Small intestine (tissue), 7 donors: ENCODE measurements at regions not wholly inside any gene's neighbourhood (a gene's known extent, or its start where the extent isn't known, plus 50 kb on each side); places are given as distances from the start of the nearest gene placed in this dataset.

ENCODE experiments used
- DNase-seq, 2 donors: peaks; one replicate each; pipeline versions ENCODE4 v3.0.0 to v3.0.0-alpha.2; 2013
- FAIRE-seq: peaks from 2 replicates; lab custom pipeline; 2012; peaks lifted over from hg19 to GRCh38; lab: Jason Lieb, UNC
- H3K27ac ChIP-seq, 3 donors: one replicate each; pipeline ENCODE4 v1.5.1; 2013; ENCODE audit warnings: low read length in 2 of 3, mild to moderate bottlenecking in 2 of 3, control low read depth in 1 of 3, inconsistent platforms in 1 of 3, low read depth in 1 of 3, moderate library complexity in 1 of 3
- H3K27me3 ChIP-seq, 3 donors: one replicate each; pipeline ENCODE4 v1.6.1; 2013; ENCODE audit warnings: low read length in 3 of 3, inconsistent platforms in 1 of 3; ENCODE audit not compliant: control insufficient read depth in 3 of 3, insufficient read depth in 3 of 3
- H3K36me3 ChIP-seq, 3 donors: one replicate each; pipeline ENCODE4 v1.6.1; 2013; ENCODE audit warnings: low read length in 3 of 3, inconsistent platforms in 1 of 3, low read depth in 1 of 3, mild to moderate bottlenecking in 1 of 3, moderate library complexity in 1 of 3; ENCODE audit not compliant: control insufficient read depth in 3 of 3, insufficient read depth in 2 of 3
- H3K4me1 ChIP-seq, 3 donors: one replicate each; pipeline ENCODE4 v1.6.1; 2013; ENCODE audit warnings: low read length in 2 of 3, inconsistent platforms in 1 of 3, low read depth in 1 of 3, mild to moderate bottlenecking in 1 of 3, moderate library complexity in 1 of 3; ENCODE audit not compliant: control insufficient read depth in 3 of 3, insufficient read depth in 2 of 3
- H3K4me3 ChIP-seq, 3 donors: one replicate each; pipeline ENCODE4 v1.5.1; 2013; ENCODE audit warnings: low read length in 3 of 3, control low read depth in 1 of 3, inconsistent platforms in 1 of 3, low read depth in 1 of 3, mild to moderate bottlenecking in 1 of 3, moderate library complexity in 1 of 3
- H3K9me3 ChIP-seq, 2 donors: one replicate each; pipeline ENCODE4 v1.6.1; 2013; ENCODE audit warnings: low read depth in 1 of 2, low read length in 1 of 2; ENCODE audit not compliant: control insufficient read depth in 2 of 2, insufficient read depth in 1 of 2
- WGBS, 3 donors: extraction: QIAGEN DNeasy Blood & Tissue Kit; methylation state at CpG; one replicate each; pipeline ENCODE4 v1.1.7; 2013; 5-methylcytosine and 5-hydroxymethylcytosine counted together
- donor health status: healthy with polysubstance abuse.
- donor health status: control.
- donor health status: control.
- donor health status: Bipolar disorder and iron deficiency.
- donor health status: healthy.

GRCh38 chr1:216827251-216827650 is 104.0 kb upstream of the ESRRG start:
- H3K9me3 ChIP-seq, result no peaks in the 10 kb centered on the region
- no peak for DNase-seq
- peak overlapping the region in 1 of 3 donors; percentile 48 for H3K27ac ChIP-seq
- H3K27me3 ChIP-seq, result no peaks in the 10 kb centered on the region
- FAIRE-seq, result no peak
- peaks cover 0 to 34% (median 0%) of the 10 kb centered on the region in 3 donors for H3K4me1 ChIP-seq
- H3K36me3 ChIP-seq, result peaks cover 0 to 2% (median 0%) of the 10 kb centered on the region in 3 donors
- 37 to 88% (median 72%) methylated on average over 2 of the region's 2 CpGs for WGBS, 3 donors
- H3K4me3 ChIP-seq, result no peak overlapping the region

GRCh38 chr1:216826646-216827045 is 103.4 kb upstream of the ESRRG start:
- no peak for FAIRE-seq

GRCh38 chr1:216826214-216826613 is 103.0 kb upstream of the ESRRG start:
- Histone ChIP-seq H3K4me1 (peaks cover 0 to 34% (median 0%) of the 10 kb centered on the region in 3 donors), H3K36me3 (peaks cover 0 to 2% (median 0%) of the 10 kb centered on the region in 3 donors), H3K4me3 (no peak overlapping the region), H3K9me3 (no peaks in the 10 kb centered on the region), H3K27ac (peak overlapping the region in 1 of 3 donors; percentile 71), H3K27me3 (no peaks in the 10 kb centered on the region)
- 16 to 62% (median 32%) methylated on average over 4 of the region's 4 CpGs for WGBS, 3 donors
- FAIRE-seq (peak; percentile 81), DNase-seq (peak; percentile 63 to 90)

More at GRCh38 chr1:216826646-216827045, 103.4 kb upstream of the ESRRG start:
- peak overlapping the region in 1 of 3 donors; percentile 71 for H3K27ac ChIP-seq
- no peak overlapping the region for H3K4me3 ChIP-seq
- peaks cover 0 to 2% (median 0%) of the 10 kb centered on the region in 3 donors for H3K36me3 ChIP-seq
- no peaks in the 10 kb centered on the region for H3K9me3 ChIP-seq
- peak; percentile 80 to 84 for DNase-seq
- H3K4me1 ChIP-seq, result peaks cover 0 to 34% (median 0%) of the 10 kb centered on the region in 3 donors
- no peaks in the 10 kb centered on the region for H3K27me3 ChIP-seq
- WGBS, 3 donors, result 12 to 53% (median 19%) methylated on average over 2 of the region's 2 CpGs

GRCh38 chr1:216825557-216825956 is 102.3 kb upstream of the ESRRG start:
- peaks cover 0 to 2% (median 0%) of the 10 kb centered on the region in 3 donors for H3K36me3 ChIP-seq
- no peak for FAIRE-seq
- no peak for DNase-seq
- H3K27me3 ChIP-seq, result no peaks in the 10 kb centered on the region
- no peak overlapping the region for H3K4me3 ChIP-seq
- no peaks in the 10 kb centered on the region for H3K9me3 ChIP-seq
- peaks cover 0 to 37% (median 1%) of the 10 kb centered on the region in 3 donors for H3K4me1 ChIP-seq
- 44 to 76% (median 48%) methylated on average over 2 of the region's 2 CpGs for WGBS, 3 donors
- peak overlapping the region in 1 of 3 donors; percentile 71 for H3K27ac ChIP-seq

GRCh38 chr1:216824511-216824910 is 101.3 kb upstream of the ESRRG start:
- Histone ChIP-seq H3K4me1 (peaks cover 0 to 35% (median 1%) of the 10 kb centered on the region in 3 donors), H3K27ac (no peak overlapping the region), H3K4me3 (no peak overlapping the region), H3K36me3 (no peaks in the 10 kb centered on the region), H3K9me3 (no peaks in the 10 kb centered on the region), H3K27me3 (no peaks in the 10 kb centered on the region)
- 91 to 93% (median 91%) methylated on average over 3 of the region's 3 CpGs for WGBS, 3 donors
- FAIRE-seq, result no peak
- DNase-seq, result no peak

- peak in 1 of 2 donors; percentile 39 for DNase-seq
- Histone ChIP-seq H3K4me3 (no peak overlapping the region), H3K27me3 (no peaks in the 10 kb centered on the region), H3K36me3 (no peaks in the 10 kb centered on the region), H3K9me3 (no peaks in the 10 kb centered on the region), H3K4me1 (peaks cover 0 to 35% (median 1%) of the 10 kb centered on the region in 3 donors), H3K27ac (no peak overlapping the region)
- no peak for FAIRE-seq
- WGBS, 3 donors, result 51 to 70% (median 52%) methylated on average over 2 of the region's 2 CpGs
Observed at GRCh38 chr1:216823731-216824130, 100.5 kb upstream of the ESRRG start.

- FAIRE-seq, result no peak
- DNase-seq, result no peak
- H3K36me3 ChIP-seq, result no peaks in the 10 kb centered on the region
Observed at GRCh38 chr1:216822480-216822879, 99.3 kb upstream of the ESRRG start.

GRCh38 chr1:216820345-216820744 is 97.1 kb upstream of the ESRRG start:
- Histone ChIP-seq H3K27me3 (no peaks in the 10 kb centered on the region), H3K9me3 (no peaks in the 10 kb centered on the region), H3K27ac (no peak overlapping the region), H3K4me1 (peaks cover 0 to 35% (median 6%) of the 10 kb centered on the region in 3 donors), H3K36me3 (no peaks in the 10 kb centered on the region), H3K4me3 (no peak overlapping the region)
- 13 to 39% (median 19%) methylated on average over 3 of the region's 3 CpGs for WGBS, 3 donors
- DNase-seq, result peak in 1 of 2 donors; percentile 41
- no peak for FAIRE-seq

More at GRCh38 chr1:216822480-216822879, 99.3 kb upstream of the ESRRG start:
- Histone ChIP-seq H3K27me3 (no peaks in the 10 kb centered on the region), H3K9me3 (no peaks in the 10 kb centered on the region), H3K4me3 (no peak overlapping the region), H3K27ac (no peak overlapping the region), H3K4me1 (peaks cover 0 to 35% (median 1%) of the 10 kb centered on the region in 3 donors)

GRCh38 chr1:216818284-216818683 is 95.1 kb upstream of the ESRRG start:
- FAIRE-seq (no peak), DNase-seq (no peak)
- whole genome bisulfite sequencing, 3 donors, result 87 to 92% (median 89%) methylated on average over 1 of the region's 1 CpG
- Histone ChIP-seq H3K27me3 (no peaks in the 10 kb centered on the region), H3K9me3 (no peaks in the 10 kb centered on the region), H3K27ac (no peak overlapping the region), H3K36me3 (no peaks in the 10 kb centered on the region), H3K4me1 (peaks cover 0 to 17% (median 8%) of the 10 kb centered on the region in 3 donors), H3K4me3 (no peak overlapping the region)
